WI38 (cell line): ENCODE measurements at regions not wholly inside any gene's neighbourhood (a gene's known extent, or its start where the extent isn't known, plus 50 kb on each side); places are given as distances from the start of the nearest gene placed in this dataset.

ENCODE experiments used
- H3K4me3 ChIP-seq: 2 replicates; pipeline ENCODE4 v1.5.1; 2011; ENCODE audit warnings: low read depth, mild to moderate bottlenecking, control low read depth, low read length
- CTCF ChIP-seq: IDR thresholded peaks from 2 replicates; pipeline ENCODE4 v1.5.1; 2012; ENCODE audit warnings: low read depth, mild to moderate bottlenecking, control low read depth, low read length

- H3K4me3 ChIP-seq = no peak overlapping the region
- no peak for TF ChIP-seq CTCF
Measured at GRCh38 chr1:82264802-82265201, 464.1 kb downstream of the ADGRL2 start.

- H3K4me3 ChIP-seq = no peak overlapping the region
- no peak for TF ChIP-seq CTCF
Measured at GRCh38 chr1:82263396-82263795, 462.7 kb downstream of the ADGRL2 start.

- H3K4me3 ChIP-seq = no peak overlapping the region
- no peak for TF ChIP-seq CTCF
Measured at GRCh38 chr1:82260666-82261065, 459.9 kb downstream of the ADGRL2 start.

GRCh38 chr1:82260051-82260450 is 459.3 kb downstream of the ADGRL2 start:
- no peak overlapping the region for H3K4me3 ChIP-seq
- no peak for TF ChIP-seq CTCF

GRCh38 chr1:82258887-82259286 is 458.2 kb downstream of the ADGRL2 start:
- no peak for TF ChIP-seq CTCF
- no peak overlapping the region for H3K4me3 ChIP-seq

GRCh38 chr1:82246050-82246449 is 445.3 kb downstream of the ADGRL2 start:
- TF ChIP-seq CTCF = no peak
- no peak overlapping the region for H3K4me3 ChIP-seq

- no peak for TF ChIP-seq CTCF
Measured at GRCh38 chr1:82245345-82246014, 444.7 kb downstream of the ADGRL2 start.

More at GRCh38 chr1:82245345-82246014, 444.7 kb downstream of the ADGRL2 start:
- no peak overlapping the region for H3K4me3 ChIP-seq
